OCI-LY1 (cell line): ENCODE measurements at regions not wholly inside any gene's neighbourhood (a gene's known extent, or its start where the extent isn't known, plus 50 kb on each side); places are given as distances from the start of the nearest gene placed in this dataset.

Experiments used
- CTCF ChIP-seq: fragments of 200-600 bp; sonication (generic), shearing (Covaris generic); IDR thresholded peaks from 2 replicates; pipeline ENCODE4 v1.5.1; 2017; ENCODE audit warnings: mild to moderate bottlenecking, antibody characterized with exemption, low read length, moderate library complexity, mixed read lengths
- EZH2 ChIP-seq: fragments of 200-600 bp; sonication (generic), shearing (Covaris generic); IDR thresholded peaks from 2 replicates; pipeline ENCODE4 v1.8.0; 2017; ENCODE audit warnings: borderline replicate concordance, mixed run types, mild to moderate bottlenecking, antibody characterized with exemption, low read length, moderate library complexity, mixed read lengths

- TF ChIP-seq CTCF: no peak
- TF ChIP-seq EZH2: no peak
Measured at GRCh38 chr3:64932666-64933342, 245.0 kb upstream of the ADAMTS9 start.
